ENCODE measurements at regions not wholly inside any gene's neighbourhood (a gene's known extent, or its start where the extent isn't known, plus 50 kb on each side); places are given as distances from the start of the nearest gene placed in this dataset.

GRCh38 chr18:39448942-39449341 is 1883.3 kb upstream of the CELF4 start:
- TF ChIP-seq POLR2AphosphoS5 (IDR thresholded peaks at IDR 0.05; ENCODE audit: low read depth, low read length) = no peak
- no peak for TF ChIP-seq TAF1 (IDR thresholded peaks at IDR 0.05; ENCODE audit: borderline replicate concordance, insufficient read depth, low read length)
- TF ChIP-seq, protein P1, sequence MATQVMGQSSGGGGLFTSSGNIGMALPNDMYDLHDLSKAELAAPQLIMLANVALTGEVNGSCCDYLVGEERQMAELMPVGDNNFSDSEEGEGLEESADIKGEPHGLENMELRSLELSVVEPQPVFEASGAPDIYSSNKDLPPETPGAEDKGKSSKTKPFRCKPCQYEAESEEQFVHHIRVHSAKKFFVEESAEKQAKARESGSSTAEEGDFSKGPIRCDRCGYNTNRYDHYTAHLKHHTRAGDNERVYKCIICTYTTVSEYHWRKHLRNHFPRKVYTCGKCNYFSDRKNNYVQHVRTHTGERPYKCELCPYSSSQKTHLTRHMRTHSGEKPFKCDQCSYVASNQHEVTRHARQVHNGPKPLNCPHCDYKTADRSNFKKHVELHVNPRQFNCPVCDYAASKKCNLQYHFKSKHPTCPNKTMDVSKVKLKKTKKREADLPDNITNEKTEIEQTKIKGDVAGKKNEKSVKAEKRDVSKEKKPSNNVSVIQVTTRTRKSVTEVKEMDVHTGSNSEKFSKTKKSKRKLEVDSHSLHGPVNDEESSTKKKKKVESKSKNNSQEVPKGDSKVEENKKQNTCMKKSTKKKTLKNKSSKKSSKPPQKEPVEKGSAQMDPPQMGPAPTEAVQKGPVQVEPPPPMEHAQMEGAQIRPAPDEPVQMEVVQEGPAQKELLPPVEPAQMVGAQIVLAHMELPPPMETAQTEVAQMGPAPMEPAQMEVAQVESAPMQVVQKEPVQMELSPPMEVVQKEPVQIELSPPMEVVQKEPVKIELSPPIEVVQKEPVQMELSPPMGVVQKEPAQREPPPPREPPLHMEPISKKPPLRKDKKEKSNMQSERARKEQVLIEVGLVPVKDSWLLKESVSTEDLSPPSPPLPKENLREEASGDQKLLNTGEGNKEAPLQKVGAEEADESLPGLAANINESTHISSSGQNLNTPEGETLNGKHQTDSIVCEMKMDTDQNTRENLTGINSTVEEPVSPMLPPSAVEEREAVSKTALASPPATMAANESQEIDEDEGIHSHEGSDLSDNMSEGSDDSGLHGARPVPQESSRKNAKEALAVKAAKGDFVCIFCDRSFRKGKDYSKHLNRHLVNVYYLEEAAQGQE (IDR thresholded peaks at IDR 0.05; ENCODE audit: insufficient read depth in 1 of 2, low read depth in 2 of 2, low read length in 2 of 2) = no peak
- TF ChIP-seq SIN3A (IDR thresholded peaks at IDR 0.05; ENCODE audit: borderline replicate concordance, insufficient read depth, low read length) = no peak
- no peak for TF ChIP-seq FOXP2 (optimal IDR thresholded peaks at IDR 0.05; ENCODE audit: borderline replicate concordance, extremely low read depth, extremely low read length, insufficient read depth)

All from PFSK-1 (cell line).